ENCODE measurements at regions not wholly inside any gene's neighbourhood (a gene's known extent, or its start where the extent isn't known, plus 50 kb on each side); places are given as distances from the start of the nearest gene placed in this dataset.

DNA sequence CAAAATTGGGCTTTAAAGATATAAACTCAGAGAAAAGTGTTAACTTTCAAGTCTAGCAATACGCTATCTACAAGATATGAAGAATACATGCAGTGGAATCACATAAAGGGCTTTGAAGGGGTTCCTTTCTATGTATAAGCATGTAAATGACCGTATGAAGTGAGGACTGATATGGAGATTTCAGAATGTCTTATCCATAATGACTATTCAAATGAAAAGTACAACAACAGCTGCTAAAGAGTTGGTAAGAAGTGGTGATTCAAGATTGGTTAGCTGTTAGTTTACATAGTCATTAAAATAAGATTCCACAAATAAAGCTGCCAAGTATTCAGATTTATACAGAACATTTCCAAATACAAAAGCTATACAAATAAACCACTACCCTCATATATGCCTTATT is 153.4 kb upstream of the STARD13 start:
- H3K14ac ChIP-seq (replicated peaks; ENCODE audit: low read depth, low read length), result no peak overlapping the region
- BruUV-seq (replicated peaks), result no TSS peak
- no peak overlapping the region for H3K18ac ChIP-seq (ENCODE audit: low read depth, low read length)
- dilution Hi-C loops (cut with HindIII; ENCODE audit: low sequenced_read_pairs, unreplicated experiment) (no loop called here), in situ Hi-C loops (cut with MboI; ENCODE audit: low sequenced_read_pairs) (no loop called here), intact Hi-C loops (cut with micrococcal nuclease) (no loop called here)
- H2BK120ac ChIP-seq (ENCODE audit: low read depth, low read length), result no peak overlapping the region
- ChIA-PET CTCF (interaction anchor here (0.5 kb wide), 1 partner anchor 681 kb away, joined by 4 read pairs; no protein-coding TSS in a partner anchor), POLR2A (ENCODE audit: unreplicated experiment) (no interaction called here)
- no peak overlapping the region for H3K23ac ChIP-seq (ENCODE audit: low read depth, low read length)
- no CpG with 5 or more reads among the region's 2 CpGs for WGBS, 2 experiments (ENCODE audit: extremely low coverage in 2 of 2, insufficient read length in 1 of 2)
- no peak overlapping the region for H4K91ac ChIP-seq (ENCODE audit: insufficient read depth, low read depth, low read length)
- H2AFZ ChIP-seq (replicated peaks; ENCODE audit: low read length, poor library complexity), result no peak overlapping the region
- DNase-seq (no peak), ATAC-seq (ENCODE audit: low read depth) (peak; percentile 53)
- no peak overlapping the region for H2BK15ac ChIP-seq (ENCODE audit: low read depth, low read length)
- peaks cover 3% of the 10 kb centered on the region; the same call in 1 of the 2 replicates for H3K9me1 ChIP-seq (ENCODE audit: insufficient read depth, low read length)
- H2BK5ac ChIP-seq (ENCODE audit: low read depth, low read length, poor library complexity, severe bottlenecking), result no peak overlapping the region
- H3K36me3 ChIP-seq (ENCODE audit: control insufficient read depth, insufficient read depth, low read length), result no peaks in the 10 kb centered on the region
- H4K8ac ChIP-seq (ENCODE audit: low read depth in 2 of 2, low read length in 2 of 2), result no peak overlapping the region
- H4K5ac ChIP-seq (ENCODE audit: low read depth, low read length), result no peak overlapping the region
- H3K4me2 ChIP-seq (ENCODE audit: low read depth, low read length), result no peak overlapping the region
- no peak overlapping the region for H2AK5ac ChIP-seq (ENCODE audit: low read depth, low read length)
- no peaks in the 10 kb centered on the region for H3K9me3 ChIP-seq (ENCODE audit: control insufficient read depth, insufficient read depth, low read length)
- H2BK20ac ChIP-seq (ENCODE audit: low read depth, low read length), result no peak overlapping the region
- H3K79me1 ChIP-seq (ENCODE audit: low read depth in 1 of 2, low read length in 2 of 2), result peaks cover 0 to 3% of the 10 kb centered on the region in 2 experiments; a peak in 1 of 4 replicates
- H4K20me1 ChIP-seq (ENCODE audit: insufficient read depth, low read length), result no peaks in the 10 kb centered on the region
- H3K4me3 ChIP-seq (ENCODE audit: insufficient read depth, low read depth, low read length), result no peak overlapping the region
- no peak overlapping the region for H3K56ac ChIP-seq (ENCODE audit: extremely low read depth, insufficient read depth, low read length)
- no peaks in the 10 kb centered on the region for H3K27me3 ChIP-seq (ENCODE audit: control insufficient read depth, insufficient read depth, low read length)
- H3K4me1 ChIP-seq (ENCODE audit: control insufficient read depth, insufficient read depth, low read length), result no peaks in the 10 kb centered on the region
- no peak overlapping the region for H3K27ac ChIP-seq (ENCODE audit: insufficient read depth, low read length)
- H2AK9ac ChIP-seq (replicated peaks; ENCODE audit: low read depth, low read length, poor library complexity), result no peak overlapping the region
- H3K9ac ChIP-seq (ENCODE audit: low read depth, low read length), result no peak overlapping the region
- no peak for TF ChIP-seq MAFK (IDR thresholded peaks at IDR 0.05; ENCODE audit: low read depth, low read length)
- TF ChIP-seq, protein P1, sequence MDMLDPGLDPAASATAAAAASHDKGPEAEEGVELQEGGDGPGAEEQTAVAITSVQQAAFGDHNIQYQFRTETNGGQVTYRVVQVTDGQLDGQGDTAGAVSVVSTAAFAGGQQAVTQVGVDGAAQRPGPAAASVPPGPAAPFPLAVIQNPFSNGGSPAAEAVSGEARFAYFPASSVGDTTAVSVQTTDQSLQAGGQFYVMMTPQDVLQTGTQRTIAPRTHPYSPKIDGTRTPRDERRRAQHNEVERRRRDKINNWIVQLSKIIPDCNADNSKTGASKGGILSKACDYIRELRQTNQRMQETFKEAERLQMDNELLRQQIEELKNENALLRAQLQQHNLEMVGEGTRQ (IDR thresholded peaks at IDR 0.05; ENCODE audit: low read depth, low read length), result no peak
- H3K4ac ChIP-seq (ENCODE audit: low read depth, low read length), result no peak overlapping the region

Measured in IMR-90 (cell line).